HG03558 (cell line): ENCODE measurements at regions not wholly inside any gene's neighbourhood (a gene's known extent, or its start where the extent isn't known, plus 50 kb on each side); places are given as distances from the start of the nearest gene placed in this dataset.

Experiments
- ATAC-seq: cut with Tn5 transposase; IDR thresholded peaks from one replicate; pipeline ENCODE4 v1.9.1; 2021; ENCODE audit warnings: moderate number of reproducible peaks; ENCODE audit not compliant: unreplicated experiment; ENCODE audit errors: extremely low read depth

DNA sequence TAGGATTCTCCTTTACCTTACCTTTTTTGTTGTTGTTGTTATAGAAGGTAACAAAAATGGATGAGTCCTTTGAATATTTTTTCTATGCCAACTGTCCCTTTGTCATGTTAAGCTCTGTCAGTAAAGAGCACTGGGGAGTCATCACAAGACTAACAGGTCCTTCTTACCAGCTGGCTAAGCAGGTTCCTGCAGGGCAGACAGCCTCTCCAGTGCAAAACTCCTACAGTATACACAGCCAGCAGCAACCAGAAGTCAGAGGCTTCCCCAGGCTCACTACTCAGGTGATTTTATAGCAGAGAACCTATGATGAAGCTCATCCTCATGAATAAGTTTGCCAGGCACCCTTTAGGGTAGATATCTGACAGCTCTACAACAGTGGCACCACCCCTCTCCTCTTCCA is 271.1 kb downstream of the RERGL start:
- ATAC-seq: no peak

DNA sequence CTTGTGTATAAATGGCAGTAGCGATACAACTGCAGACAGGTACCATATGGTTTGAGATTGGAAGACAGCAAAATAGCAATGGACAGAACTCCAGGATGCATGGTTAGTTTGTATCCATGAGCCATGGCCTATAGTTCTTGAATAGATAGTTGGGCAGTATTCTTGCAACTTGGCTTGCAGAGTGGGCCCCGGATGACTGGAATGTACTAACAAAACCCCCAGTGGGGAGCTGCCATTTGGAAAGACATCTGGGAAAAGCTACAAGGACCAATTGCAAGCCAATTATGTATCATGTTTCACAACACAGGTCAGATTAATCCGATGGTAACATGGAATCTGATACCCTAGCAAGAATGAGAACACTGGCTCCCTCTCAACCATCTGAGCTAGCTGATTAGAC is 279.6 kb downstream of the RERGL start:
- no peak for ATAC-seq

- ATAC-seq: no peak
Measured at GRCh38 chr12:17809206-17809605, 280.8 kb downstream of the RERGL start.

GRCh38 chr12:17802657-17803641 is 287.0 kb downstream of the RERGL start:
- no peak for ATAC-seq

GRCh38 chr12:17793854-17794253 is 296.1 kb downstream of the RERGL start:
- no peak for ATAC-seq

- ATAC-seq: no peak
Measured at GRCh38 chr12:17778242-17778641, 311.8 kb downstream of the RERGL start.

DNA sequence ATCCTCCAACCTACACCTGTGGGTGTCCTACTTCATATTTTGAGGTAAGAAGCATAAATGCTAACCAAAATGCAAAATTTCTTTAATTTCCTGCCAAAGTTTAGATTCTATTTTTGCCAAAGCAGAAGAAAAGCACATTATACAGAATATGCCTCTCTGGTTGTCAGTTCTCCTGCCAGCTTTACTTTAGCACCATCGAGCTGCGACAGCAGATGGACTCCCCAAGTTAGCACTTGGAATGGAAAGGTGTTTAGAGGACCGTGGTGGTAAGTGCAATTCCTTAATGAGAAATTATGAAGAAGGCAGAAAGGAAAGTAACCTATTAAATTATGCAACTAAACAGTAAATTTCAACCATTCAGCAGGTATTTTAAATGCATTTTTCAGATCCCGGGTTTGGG is 326.6 kb downstream of the RERGL start:
- ATAC-seq: no peak

DNA sequence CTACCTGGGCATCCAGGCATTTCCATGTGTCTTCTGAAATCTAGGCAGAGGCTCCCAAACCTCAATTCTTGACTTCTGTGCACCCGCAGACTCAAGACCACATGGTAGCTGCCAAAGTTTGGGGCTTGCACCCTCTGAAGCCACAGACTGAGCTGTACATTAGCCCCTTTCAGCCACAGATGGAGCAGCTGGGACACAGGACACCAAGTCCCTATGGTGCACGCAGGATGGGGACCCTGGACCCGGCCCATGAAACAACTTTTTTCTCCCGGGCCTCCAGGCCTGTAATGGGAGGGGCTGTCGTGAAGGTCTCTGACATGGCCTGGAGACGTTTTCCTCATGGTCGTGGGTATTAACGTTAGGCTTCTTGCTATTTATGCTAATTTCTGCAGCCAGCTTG is 330.0 kb downstream of the RERGL start:
- no peak for ATAC-seq
